GM21825 (cell line): ENCODE measurements at regions not wholly inside any gene's neighbourhood (a gene's known extent, or its start where the extent isn't known, plus 50 kb on each side); places are given as distances from the start of the nearest gene placed in this dataset.

Experiments
- ATAC-seq: cut with Tn5 transposase; IDR thresholded peaks from one replicate; pipeline ENCODE4 v1.9.1; 2021; ENCODE audit warnings: mild to moderate bottlenecking, moderate library complexity; ENCODE audit not compliant: unreplicated experiment

- ATAC-seq = no peak
These were observed 1058.1 kb downstream of the RAPGEF2 start for GRCh38 chr4:160161026-160161425.

- ATAC-seq = no peak
These were observed 1072.3 kb downstream of the RAPGEF2 start for GRCh38 chr4:160175064-160175643.

- no peak for ATAC-seq
These were observed 1077.3 kb downstream of the RAPGEF2 start for GRCh38 chr4:160180211-160180610.

GRCh38 chr4:160182727-160183126 lies 1079.8 kb downstream of the RAPGEF2 start:
- ATAC-seq = no peak

GRCh38 chr4:160184884-160185283 lies 1082.0 kb downstream of the RAPGEF2 start:
- ATAC-seq = no peak

GRCh38 chr4:160193787-160194186 lies 1090.9 kb downstream of the RAPGEF2 start:
- no peak for ATAC-seq

- no peak for ATAC-seq
These were observed 1091.8 kb downstream of the RAPGEF2 start for GRCh38 chr4:160194716-160195115.

- ATAC-seq = no peak
These were observed 1099.9 kb downstream of the RAPGEF2 start for GRCh38 chr4:160202802-160203201.

- no peak for ATAC-seq
These were observed 1109.2 kb downstream of the RAPGEF2 start for GRCh38 chr4:160212078-160212477.

GRCh38 chr4:160213366-160213765 lies 1110.5 kb downstream of the RAPGEF2 start:
- ATAC-seq = no peak

GRCh38 chr4:160217352-160217751 lies 1114.5 kb downstream of the RAPGEF2 start:
- ATAC-seq = no peak

- no peak for ATAC-seq
These were observed 1121.2 kb downstream of the RAPGEF2 start for GRCh38 chr4:160224049-160224448.

GRCh38 chr4:160233141-160233540 lies 1130.3 kb downstream of the RAPGEF2 start:
- ATAC-seq = no peak

- ATAC-seq = no peak
These were observed 1132.4 kb downstream of the RAPGEF2 start for GRCh38 chr4:160235285-160235684.

- no peak for ATAC-seq
These were observed 1132.9 kb downstream of the RAPGEF2 start for GRCh38 chr4:160235771-160236170.

GRCh38 chr4:160238790-160239189 lies 1135.9 kb downstream of the RAPGEF2 start:
- no peak for ATAC-seq

GRCh38 chr4:160247091-160247656 lies 1144.3 kb downstream of the RAPGEF2 start:
- ATAC-seq = no peak

- no peak for ATAC-seq
These were observed 1148.8 kb downstream of the RAPGEF2 start for GRCh38 chr4:160251522-160252170.

GRCh38 chr4:160257318-160257717 lies 1154.4 kb downstream of the RAPGEF2 start:
- ATAC-seq = no peak

- no peak for ATAC-seq
These were observed 1162.1 kb downstream of the RAPGEF2 start for GRCh38 chr4:160265014-160265413.

GRCh38 chr4:160265836-160266235 lies 1163.0 kb downstream of the RAPGEF2 start:
- no peak for ATAC-seq

- no peak for ATAC-seq
These were observed 1174.0 kb downstream of the RAPGEF2 start for GRCh38 chr4:160276785-160277325.
